Sigmoid colon (tissue), 4 donors: ENCODE measurements at regions not wholly inside any gene's neighbourhood (a gene's known extent, or its start where the extent isn't known, plus 50 kb on each side); places are given as distances from the start of the nearest gene placed in this dataset.

Experiments
- CTCF ChIP-seq, 4 experiments: fragments of 450-650 bp in 3 of 4; fragments of 200-600 bp in 1 of 4; IDR thresholded peaks; one replicate each; pipeline ENCODE4 v1.5.1; 2016 to 2019; ENCODE audit warnings: antibody characterized with exemption in 4 of 4, mild to moderate bottlenecking in 3 of 4, moderate library complexity in 2 of 4
- EP300 ChIP-seq, 4 donors: sonication (generic); formaldehyde crosslinking; IDR thresholded peaks; one replicate each; pipeline ENCODE4 v1.6.1; 2017; ENCODE audit warnings: antibody characterized with exemption in 4 of 4
- POLR2A ChIP-seq, 2 donors: fragments of 450-650 bp; IDR thresholded peaks; one replicate each; pipeline ENCODE4 v1.6.1; 2016; ENCODE audit warnings: antibody characterized with exemption in 2 of 2, mild to moderate bottlenecking in 2 of 2, moderate library complexity in 2 of 2
- POLR2AphosphoS5 ChIP-seq, 4 donors: sonication (generic); formaldehyde crosslinking; IDR thresholded peaks; one replicate each; pipeline ENCODE4 v1.6.1; 2017; ENCODE audit warnings: antibody characterized with exemption in 4 of 4

- no peak for TF ChIP-seq POLR2A (IDR thresholded peaks at IDR 0.05)
- TF ChIP-seq CTCF (IDR thresholded peaks at IDR 0.05) = no peak
- no peak for TF ChIP-seq POLR2AphosphoS5 (IDR thresholded peaks at IDR 0.05)
- no peak for TF ChIP-seq EP300 (IDR thresholded peaks at IDR 0.05)
Observed at GRCh38 chr4:14091966-14092365, 464.4 kb upstream of the BOD1L1 start.
